ENCODE measurements at regions not wholly inside any gene's neighbourhood (a gene's known extent, or its start where the extent isn't known, plus 50 kb on each side); places are given as distances from the start of the nearest gene placed in this dataset.

GRCh38 chr5:122253794-122254193 lies 58.2 kb upstream of the SNCAIP start:
- H3K79me2 ChIP-seq (ENCODE audit: insufficient read depth, low read length), result no peaks in the 10 kb centered on the region
- no TSS peak for BruUV-seq (replicated peaks)

GRCh38 chr5:122256388-122256787 lies 55.6 kb upstream of the SNCAIP start:
- no peak for TF ChIP-seq SP5 (CRISPR knock-in tag; IDR thresholded peaks at IDR 0.05; ENCODE audit: borderline replicate concordance, low read depth)
- peak; percentile 95; the same call in 1 of the 2 replicates for TF ChIP-seq ZNF337 (CRISPR knock-in tag; IDR thresholded peaks at IDR 0.05; ENCODE audit: borderline replicate concordance, low read depth)
- no peak for DNase-seq (ENCODE audit: low spot score)
- Histone ChIP-seq H2AFZ (ENCODE audit: low read length) (no peak overlapping the region), H3K4me3 (replicated peaks in 1 of 3; ENCODE audit: insufficient read depth in 1 of 3, low read depth in 2 of 3, low read length in 3 of 3) (no peak overlapping the region), H3K27me3 (ENCODE audit: control insufficient read depth in 1 of 2, insufficient read depth in 2 of 2, low read length in 2 of 2) (no peaks in the 10 kb centered on the region), H3K79me2 (ENCODE audit: insufficient read depth, low read length) (no peaks in the 10 kb centered on the region), H3K4me1 (ENCODE audit: insufficient read depth, low read length) (no peaks in the 10 kb centered on the region), H3K4me2 (ENCODE audit: low read depth, low read length) (no peak overlapping the region), H3K9ac (ENCODE audit: insufficient read depth, low read depth, low read length) (no peak overlapping the region), H3K9me3 (ENCODE audit: low read length) (peaks cover 67% of the 10 kb centered on the region), H3K27ac (ENCODE audit: extremely low read length, insufficient read depth, low read length) (no peak overlapping the region), H3K36me3 (replicated peaks in 1 of 2; ENCODE audit: control insufficient read depth in 1 of 2, insufficient read depth in 2 of 2, low read length in 2 of 2) (no peaks in the 10 kb centered on the region), H4K20me1 (ENCODE audit: insufficient read depth, low read length) (no peaks in the 10 kb centered on the region)
- no peak for ATAC-seq
- ChIA-PET CTCF (ENCODE audit: low intra/inter-chr PET ratio, low total read pairs) (no interaction called here), POLR2A (no interaction called here)
- WGBS (ENCODE audit: low lambda C conversion rate), result 0% methylated on average over 1 of the region's 1 CpG
- in situ Hi-C loops (cut with HindIII; ENCODE audit: extremely low pct_ligation_motif_present, low pct_unique_long_range_greater_than_20kb) (no loop called here), intact Hi-C loops (cut with micrococcal nuclease; ENCODE audit: unreplicated experiment) (no loop called here)
- BruUV-seq (replicated peaks), result no TSS peak
- FAIRE-seq, result no peak

More at GRCh38 chr5:122253794-122254193, 58.2 kb upstream of the SNCAIP start:
- Histone ChIP-seq H3K4me1 (ENCODE audit: insufficient read depth, low read length) (no peaks in the 10 kb centered on the region), H3K4me2 (ENCODE audit: low read depth, low read length) (no peak overlapping the region), H2AFZ (ENCODE audit: low read length) (no peak overlapping the region), H3K9ac (ENCODE audit: insufficient read depth, low read depth, low read length) (no peak overlapping the region), H3K9me3 (ENCODE audit: low read length) (peaks cover 56% of the 10 kb centered on the region), H3K36me3 (replicated peaks in 1 of 2; ENCODE audit: control insufficient read depth in 1 of 2, insufficient read depth in 2 of 2, low read length in 2 of 2) (no peaks in the 10 kb centered on the region), H3K27ac (ENCODE audit: extremely low read length, insufficient read depth, low read length) (no peak overlapping the region), H4K20me1 (ENCODE audit: insufficient read depth, low read length) (no peaks in the 10 kb centered on the region), H3K27me3 (ENCODE audit: control insufficient read depth in 1 of 2, insufficient read depth in 2 of 2, low read length in 2 of 2) (no peaks in the 10 kb centered on the region), H3K4me3 (replicated peaks in 1 of 3; ENCODE audit: insufficient read depth in 1 of 3, low read depth in 2 of 3, low read length in 3 of 3) (no peak overlapping the region)
- intact Hi-C loops (cut with micrococcal nuclease; ENCODE audit: unreplicated experiment) (no loop called here), in situ Hi-C loops (cut with HindIII; ENCODE audit: extremely low pct_ligation_motif_present, low pct_unique_long_range_greater_than_20kb) (no loop called here)
- ChIA-PET CTCF (ENCODE audit: low intra/inter-chr PET ratio, low total read pairs) (no interaction called here), POLR2A (no interaction called here)
- no peak for FAIRE-seq
- ATAC-seq, result no peak
- no peak for DNase-seq (ENCODE audit: low spot score)
- TF ChIP-seq ATF7 (IDR thresholded peaks at IDR 0.05) (peak; percentile 50), ATF7 (CRISPR knock-in tag; IDR thresholded peaks at IDR 0.05) (no peak), ZNF260 (CRISPR knock-in tag; IDR thresholded peaks at IDR 0.05; ENCODE audit: borderline replicate concordance, low read depth) (no peak)
